Spleen (tissue), 11 donors: ENCODE measurements at regions not wholly inside any gene's neighbourhood (a gene's known extent, or its start where the extent isn't known, plus 50 kb on each side); places are given as distances from the start of the nearest gene placed in this dataset.

Experiments used
- DNase-seq: peaks from one replicate; pipeline ENCODE4 v3.0.0-alpha.2; 2020
- H3K27ac ChIP-seq, 8 donors: fragments of 200-600 bp; sonication (generic) in 7 of 8; 1 replicate in 4 of 8; 2 replicates in 4 of 8; pipeline versions ENCODE4 v1.5.0 to v1.8.0; 2016 to 2021; ENCODE audit warnings: inconsistent platforms in 4 of 8, mild to moderate bottlenecking in 4 of 8, moderate library complexity in 1 of 8
- H3K27me3 ChIP-seq, 7 donors: fragments of 200-600 bp; sonication (generic) in 6 of 7; replicated peaks in 1 of 7; 1 replicate in 4 of 7; 2 replicates in 3 of 7; pipeline versions ENCODE4 v1.5.0 to v1.8.0; 2016 to 2021; ENCODE audit warnings: inconsistent platforms in 3 of 7, mild to moderate bottlenecking in 1 of 7
- H3K36me3 ChIP-seq, 6 donors: fragments of 200-600 bp; sonication (generic) in 5 of 6; 1 replicate in 4 of 6; 2 replicates in 2 of 6; pipeline versions ENCODE4 v1.5.0 to v1.8.0; 2016 to 2021; ENCODE audit warnings: inconsistent platforms in 2 of 6
- H3K4me1 ChIP-seq, 6 donors: fragments of 200-600 bp; sonication (generic) in 5 of 6; 1 replicate in 3 of 6; 2 replicates in 3 of 6; pipeline versions ENCODE4 v1.5.0 to v1.8.0; 2016 to 2021; ENCODE audit warnings: inconsistent platforms in 3 of 6
- H3K4me3 ChIP-seq, 8 donors: fragments of 200-600 bp; sonication (generic) in 7 of 8; 1 replicate in 4 of 8; 2 replicates in 4 of 8; pipeline versions ENCODE4 v1.5.0 to v1.8.0; 2016 to 2021; ENCODE audit warnings: inconsistent platforms in 4 of 8, mild to moderate bottlenecking in 4 of 8, moderate library complexity in 2 of 8
- H3K9me3 ChIP-seq, 8 donors: fragments of 200-600 bp; sonication (generic) in 7 of 8; 1 replicate in 4 of 8; 2 replicates in 4 of 8; pipeline versions ENCODE4 v1.5.0 to v1.8.0; 2016 to 2021; ENCODE audit warnings: inconsistent platforms in 4 of 8
- POLR2A ChIP-seq, 3 donors: fragments of 450-650 bp; IDR thresholded peaks; one replicate each; pipeline ENCODE4 v1.5.1; 2017; ENCODE audit warnings: antibody characterized with exemption in 3 of 3, mild to moderate bottlenecking in 1 of 3
- POLR2AphosphoS5 ChIP-seq, 3 donors: sonication (generic); formaldehyde crosslinking; IDR thresholded peaks; one replicate each; pipeline ENCODE4 v1.5.1; 2017; ENCODE audit warnings: antibody characterized with exemption in 3 of 3
- WGBS, 5 donors: extraction: QIAGEN DNeasy Blood & Tissue Kit in 3 of 5; methylation state at CpG; one replicate each; pipeline versions ENCODE4 v1.1.5 to v1.1.7; 2013 to 2018; 5-methylcytosine and 5-hydroxymethylcytosine counted together
- intact Hi-C: fragments of 100-400 bp; cut with DNase I; formaldehyde crosslinking; loops from one replicate; pipeline ENCODE4 v1.15.0; 2023; ENCODE audit warnings: low total_unique reads
- TF ChIP-seq, protein P1 (sequence below), 11 experiments: fragments of 200-600 bp in 7 of 11; fragments of 450-650 bp in 4 of 11; sonication (generic) in 4 of 11; IDR thresholded peaks in 8 of 11; conservative IDR thresholded peaks in 3 of 11; 1 replicate in 7 of 11; 2 replicates in 4 of 11; pipeline versions ENCODE4 v1.4.0 to v1.8.0; 2016 to 2021; ENCODE audit warnings: antibody characterized with exemption in 11 of 11, inconsistent platforms in 4 of 11, mild to moderate bottlenecking in 1 of 11
- donor health status: healthy with polysubstance abuse.
- donor health status: DM: no; HTN: no; CAD: no; lungs with moderate emphysema.
- donor health status: DM: no; HTN: no; CAD: no.
- donor health status: Bipolar disorder and iron deficiency.
- donor health status: healthy.
- donor health status: DM: no; HTN: no; CAD: no.
- donor health status: DM: yes; HTN: yes; CAD: no.

GRCh38 chr13:72164811-72165210 is 297.8 kb upstream of the DACH1 start:
- DNase-seq = no peak
- intact Hi-C loops = no loop called here
- Histone ChIP-seq H3K9me3 (peaks cover 0 to 4% (median 0%) of the 10 kb centered on the region in 8 donors), H3K4me3 (no peak overlapping the region), H3K4me1 (no peaks in the 10 kb centered on the region), H3K27ac (no peak overlapping the region), H3K36me3 (no peaks in the 10 kb centered on the region), H3K27me3 (no peaks in the 10 kb centered on the region)
- 81 to 93% (median 83%) methylated on average over 1 of the region's 1 CpG for WGBS, 5 donors
- no peak for TF ChIP-seq POLR2AphosphoS5 (IDR thresholded peaks at IDR 0.05)

- TF ChIP-seq, protein P1, sequence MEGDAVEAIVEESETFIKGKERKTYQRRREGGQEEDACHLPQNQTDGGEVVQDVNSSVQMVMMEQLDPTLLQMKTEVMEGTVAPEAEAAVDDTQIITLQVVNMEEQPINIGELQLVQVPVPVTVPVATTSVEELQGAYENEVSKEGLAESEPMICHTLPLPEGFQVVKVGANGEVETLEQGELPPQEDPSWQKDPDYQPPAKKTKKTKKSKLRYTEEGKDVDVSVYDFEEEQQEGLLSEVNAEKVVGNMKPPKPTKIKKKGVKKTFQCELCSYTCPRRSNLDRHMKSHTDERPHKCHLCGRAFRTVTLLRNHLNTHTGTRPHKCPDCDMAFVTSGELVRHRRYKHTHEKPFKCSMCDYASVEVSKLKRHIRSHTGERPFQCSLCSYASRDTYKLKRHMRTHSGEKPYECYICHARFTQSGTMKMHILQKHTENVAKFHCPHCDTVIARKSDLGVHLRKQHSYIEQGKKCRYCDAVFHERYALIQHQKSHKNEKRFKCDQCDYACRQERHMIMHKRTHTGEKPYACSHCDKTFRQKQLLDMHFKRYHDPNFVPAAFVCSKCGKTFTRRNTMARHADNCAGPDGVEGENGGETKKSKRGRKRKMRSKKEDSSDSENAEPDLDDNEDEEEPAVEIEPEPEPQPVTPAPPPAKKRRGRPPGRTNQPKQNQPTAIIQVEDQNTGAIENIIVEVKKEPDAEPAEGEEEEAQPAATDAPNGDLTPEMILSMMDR (IDR thresholded peaks at IDR 0.05 in 8 of 11, conservative IDR thresholded peaks at IDR 0.05 in 3 of 11) = no peak
- TF ChIP-seq POLR2A (IDR thresholded peaks at IDR 0.05) (no peak), POLR2AphosphoS5 (IDR thresholded peaks at IDR 0.05) (no peak)
- 58 to 74% (median 73%) methylated on average over 4 of the region's 4 CpGs for WGBS, 5 donors
- no peak overlapping the region for H3K27ac ChIP-seq
- no peaks in the 10 kb centered on the region for H3K27me3 ChIP-seq
- no peaks in the 10 kb centered on the region for H3K4me1 ChIP-seq
- no peak overlapping the region for H3K4me3 ChIP-seq
- DNase-seq = no peak
- H3K36me3 ChIP-seq = no peaks in the 10 kb centered on the region
- H3K9me3 ChIP-seq = peaks cover 0 to 4% (median 0%) of the 10 kb centered on the region in 8 donors
- intact Hi-C loops = no loop called here
Measured at GRCh38 chr13:72163678-72164077, 296.7 kb upstream of the DACH1 start.

- no peak overlapping the region for H3K4me3 ChIP-seq
- TF ChIP-seq POLR2AphosphoS5 (IDR thresholded peaks at IDR 0.05) (no peak), POLR2A (IDR thresholded peaks at IDR 0.05) (no peak)
- TF ChIP-seq, protein P1 (IDR thresholded peaks at IDR 0.05 in 8 of 11, conservative IDR thresholded peaks at IDR 0.05 in 3 of 11) = no peak
- no peak for DNase-seq
- intact Hi-C loops = no loop called here
- no peaks in the 10 kb centered on the region for H3K36me3 ChIP-seq
- peaks cover 0 to 4% (median 0%) of the 10 kb centered on the region in 8 donors for H3K9me3 ChIP-seq
- H3K27ac ChIP-seq = no peak overlapping the region
- no peaks in the 10 kb centered on the region for H3K27me3 ChIP-seq
- 59 to 68% (median 66%) methylated on average over 5 of the region's 5 CpGs for WGBS, 5 donors
- no peaks in the 10 kb centered on the region for H3K4me1 ChIP-seq
Measured at GRCh38 chr13:72160977-72161376, 294.0 kb upstream of the DACH1 start.

DNA sequence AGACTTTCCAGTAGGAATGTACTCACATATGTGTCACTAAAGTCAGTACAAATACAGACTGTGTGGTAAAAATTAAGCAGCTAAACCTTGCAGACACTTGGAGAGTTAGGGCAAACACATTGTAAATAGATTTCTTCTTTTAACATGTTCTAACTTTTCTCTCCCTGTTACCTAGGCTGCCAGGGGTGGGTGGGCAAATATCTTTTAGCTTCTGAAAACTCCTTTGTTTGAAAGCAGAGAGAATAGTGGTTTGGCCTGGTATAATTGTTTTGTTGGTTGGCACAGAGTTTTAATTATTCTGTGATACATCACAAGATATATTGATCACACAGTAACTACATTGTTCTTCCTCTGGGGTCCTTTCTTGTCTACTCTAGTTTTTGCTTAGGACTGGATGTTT is 289.8 kb upstream of the DACH1 start:
- no peak overlapping the region for H3K4me3 ChIP-seq
- no peaks in the 10 kb centered on the region for H3K9me3 ChIP-seq
- no peaks in the 10 kb centered on the region for H3K36me3 ChIP-seq
- DNase-seq = no peak
- H3K4me1 ChIP-seq = no peaks in the 10 kb centered on the region
- H3K27ac ChIP-seq = no peak overlapping the region
- intact Hi-C loops = no loop called here
- H3K27me3 ChIP-seq = no peaks in the 10 kb centered on the region
- TF ChIP-seq POLR2AphosphoS5 (IDR thresholded peaks at IDR 0.05) (no peak), POLR2A (IDR thresholded peaks at IDR 0.05) (no peak)
- TF ChIP-seq, protein P1 (IDR thresholded peaks at IDR 0.05 in 8 of 11, conservative IDR thresholded peaks at IDR 0.05 in 3 of 11) = no peak

DNA sequence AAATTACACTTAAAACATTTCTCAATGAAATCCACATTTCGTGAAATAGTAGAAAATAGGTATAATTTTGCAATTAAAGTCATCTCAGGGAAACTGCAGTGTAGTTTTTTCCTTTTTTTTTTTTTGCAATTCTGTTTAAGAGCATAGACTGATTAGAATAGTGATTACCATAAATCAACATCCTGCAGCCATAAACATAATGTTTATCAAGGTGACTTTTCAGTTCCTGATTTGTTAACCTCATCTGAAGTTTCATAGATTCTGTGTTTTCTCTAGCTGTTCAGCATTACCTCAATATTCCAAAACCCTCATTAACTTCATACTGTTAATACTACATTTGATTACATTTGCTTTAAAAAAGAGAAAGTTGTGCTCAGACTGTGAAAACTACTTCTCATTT is 286.3 kb upstream of the DACH1 start:
- Histone ChIP-seq H3K9me3 (no peaks in the 10 kb centered on the region), H3K27ac (no peak overlapping the region), H3K4me3 (no peak overlapping the region), H3K36me3 (no peaks in the 10 kb centered on the region), H3K27me3 (no peaks in the 10 kb centered on the region), H3K4me1 (no peaks in the 10 kb centered on the region)
- WGBS, 5 donors = 78 to 91% (median 81%) methylated on average over 1 of the region's 1 CpG
- TF ChIP-seq POLR2AphosphoS5 (IDR thresholded peaks at IDR 0.05) (no peak), POLR2A (IDR thresholded peaks at IDR 0.05) (no peak)
- TF ChIP-seq, protein P1 (IDR thresholded peaks at IDR 0.05 in 8 of 11, conservative IDR thresholded peaks at IDR 0.05 in 3 of 11) = no peak
- intact Hi-C loops = no loop called here
- no peak for DNase-seq
